ENCODE measurements at regions not wholly inside any gene's neighbourhood (a gene's known extent, or its start where the extent isn't known, plus 50 kb on each side); places are given as distances from the start of the nearest gene placed in this dataset.
"Not testable (repeated sequence)": the region's sequence is repeated elsewhere in the genome, so short reads cannot be mapped to it uniquely, and the experiment has no call there.

GRCh38 chr2:176944998-176945397, 267.6 kb upstream of the HNRNPA3 start:
- H3K4me3 ChIP-seq (ENCODE audit: low read depth, low read length), result no peak overlapping the region
- no peak for DNase-seq (ENCODE audit: low read depth)
- in situ Hi-C loops (cut with HindIII; ENCODE audit: low sequenced_read_pairs), result no loop called here
- no peak for TF ChIP-seq CTCF (IDR thresholded peaks at IDR 0.05; ENCODE audit: low read depth, low read length, missing control alignments)

- TF ChIP-seq CTCF (IDR thresholded peaks at IDR 0.05; ENCODE audit: low read depth, low read length, missing control alignments), result no peak
- no peak for DNase-seq (ENCODE audit: low read depth)
- in situ Hi-C loops (cut with HindIII; ENCODE audit: low sequenced_read_pairs), result no loop called here
- H3K4me3 ChIP-seq (ENCODE audit: low read depth, low read length), result no peak overlapping the region
Measured at GRCh38 chr2:176947754-176948153, 264.8 kb upstream of the HNRNPA3 start.

- in situ Hi-C loops (cut with HindIII; ENCODE audit: low sequenced_read_pairs); H3K4me3 ChIP-seq (ENCODE audit: low read depth, low read length); DNase-seq (ENCODE audit: low read depth): not testable (repeated sequence)
Measured at GRCh38 chr2:176951218-176951617, 261.4 kb upstream of the HNRNPA3 start.

- H3K4me3 ChIP-seq (ENCODE audit: low read depth, low read length), result no peak overlapping the region
- no peak for DNase-seq (ENCODE audit: low read depth)
- TF ChIP-seq CTCF (IDR thresholded peaks at IDR 0.05; ENCODE audit: low read depth, low read length, missing control alignments), result no peak
- in situ Hi-C loops (cut with HindIII; ENCODE audit: low sequenced_read_pairs), result no loop called here
Measured at GRCh38 chr2:176956791-176957190, 255.8 kb upstream of the HNRNPA3 start.

GRCh38 chr2:176959614-176960013, 253.0 kb upstream of the HNRNPA3 start:
- no peak for TF ChIP-seq CTCF (IDR thresholded peaks at IDR 0.05; ENCODE audit: low read depth, low read length, missing control alignments)
- in situ Hi-C loops (cut with HindIII; ENCODE audit: low sequenced_read_pairs), result no loop called here
- DNase-seq (ENCODE audit: low read depth), result no peak
- no peak overlapping the region for H3K4me3 ChIP-seq (ENCODE audit: low read depth, low read length)

GRCh38 chr2:176960061-176960460, 252.5 kb upstream of the HNRNPA3 start:
- no peak overlapping the region for H3K4me3 ChIP-seq (ENCODE audit: low read depth, low read length)
- TF ChIP-seq CTCF (IDR thresholded peaks at IDR 0.05; ENCODE audit: low read depth, low read length, missing control alignments), result no peak
- no peak for DNase-seq (ENCODE audit: low read depth)
- in situ Hi-C loops (cut with HindIII; ENCODE audit: low sequenced_read_pairs), result no loop called here

GRCh38 chr2:176960736-176961520, 251.7 kb upstream of the HNRNPA3 start:
- H3K4me3 ChIP-seq (ENCODE audit: low read depth, low read length), result no peak overlapping the region
- DNase-seq (ENCODE audit: low read depth), result no peak
- in situ Hi-C loops (cut with HindIII; ENCODE audit: low sequenced_read_pairs), result no loop called here
- no peak for TF ChIP-seq CTCF (IDR thresholded peaks at IDR 0.05; ENCODE audit: low read depth, low read length, missing control alignments)

Measured in astrocyte of the cerebellum (primary cell).